Gastrocnemius medialis (tissue), 4 donors: ENCODE measurements at regions not wholly inside any gene's neighbourhood (a gene's known extent, or its start where the extent isn't known, plus 50 kb on each side); places are given as distances from the start of the nearest gene placed in this dataset.

ENCODE experiments used
- ATAC-seq, 2 donors: fragments of 150-250 bp; one replicate each; pipeline ENCODE4 v1.9.1; 2016
- DNase-seq, 2 donors: peaks; one replicate each; pipeline ENCODE4 v3.0.0-alpha.2; 2019
- H3K27ac ChIP-seq, 4 donors: fragments of 200-600 bp; sonication (generic); 1 replicate in 1 of 4; 2 replicates in 3 of 4; pipeline ENCODE4 v1.5.1; 2016 to 2018; ENCODE audit warnings: mild to moderate bottlenecking in 2 of 4, moderate library complexity in 1 of 4
- H3K27me3 ChIP-seq, 3 donors: fragments of 200-600 bp; sonication (generic) in 2 of 3; 1 replicate in 1 of 3; 2 replicates in 2 of 3; pipeline versions ENCODE4 v1.5.1 to v1.6.0; 2016 to 2019; ENCODE audit warnings: mild to moderate bottlenecking in 1 of 3, moderate library complexity in 1 of 3
- H3K36me3 ChIP-seq, 2 donors: fragments of 200-600 bp; sonication (generic) in 1 of 2; one replicate each; pipeline ENCODE4 v1.5.1; 2017 to 2018
- H3K4me1 ChIP-seq, 2 donors: fragments of 200-600 bp; sonication (generic) in 1 of 2; one replicate each; pipeline ENCODE4 v1.5.1; 2016 to 2017; ENCODE audit warnings: mild to moderate bottlenecking in 2 of 2
- H3K4me3 ChIP-seq, 4 donors: fragments of 200-600 bp; sonication (generic) in 3 of 4; 1 replicate in 1 of 4; 2 replicates in 3 of 4; pipeline ENCODE4 v1.5.1; 2016 to 2019; ENCODE audit warnings: mild to moderate bottlenecking in 2 of 4
- H3K9me3 ChIP-seq, 3 donors: fragments of 200-600 bp; sonication (generic) in 2 of 3; 1 replicate in 1 of 3; 2 replicates in 2 of 3; pipeline ENCODE4 v1.5.1; 2016 to 2019
- POLR2A ChIP-seq, 2 donors: fragments of 450-650 bp; IDR thresholded peaks; one replicate each; pipeline ENCODE4 v1.6.1; 2017; ENCODE audit warnings: antibody characterized with exemption in 2 of 2, mild to moderate bottlenecking in 2 of 2, moderate library complexity in 2 of 2
- in situ Hi-C, 4 donors: fragments of 200-750 bp; cut with MboI; loops; one replicate each; pipeline versions ENCODE4 v1.15.0 to v1.8.0; 2017; ENCODE audit warnings: low sequenced_read_pairs in 4 of 4
- intact Hi-C: fragments of 100-400 bp; cut with DNase I; formaldehyde crosslinking; loops from one replicate; pipeline ENCODE4 v1.15.1; 2023; ENCODE audit warnings: low total_unique reads
- TF ChIP-seq, protein P1 (sequence below), 5 experiments: fragments of 450-650 bp in 3 of 5; fragments of 200-600 bp in 2 of 5; sonication (generic) in 2 of 5; IDR thresholded peaks in 4 of 5; conservative IDR thresholded peaks in 1 of 5; 1 replicate in 4 of 5; 2 replicates in 1 of 5; pipeline ENCODE4 v1.5.1; 2016 to 2019; ENCODE audit warnings: antibody characterized with exemption in 5 of 5, mild to moderate bottlenecking in 3 of 5, moderate library complexity in 3 of 5

DNA sequence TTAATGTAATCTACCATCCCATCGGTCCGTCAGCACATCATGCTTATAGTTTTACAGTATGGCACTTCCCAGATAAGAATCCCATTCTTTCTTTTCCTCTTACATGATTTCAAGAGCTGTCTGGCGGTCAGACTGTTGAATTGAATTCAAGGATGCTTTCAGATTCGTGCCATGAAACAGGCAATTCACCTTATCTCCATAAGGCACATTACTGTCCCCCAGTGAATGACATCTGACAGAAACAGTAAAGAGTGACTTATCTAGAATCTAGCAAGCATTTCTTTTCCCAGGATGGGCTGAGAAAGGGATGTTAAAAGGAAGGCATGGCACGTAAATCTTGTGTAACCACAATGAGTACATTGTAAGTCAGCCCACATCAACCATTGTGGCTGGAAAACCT lies 61.1 kb upstream of the SEM1 start:
- no peaks in the 10 kb centered on the region for H3K4me1 ChIP-seq
- no peak overlapping the region for H3K27ac ChIP-seq
- ATAC-seq, result no peak
- no peaks in the 10 kb centered on the region for H3K27me3 ChIP-seq
- TF ChIP-seq, protein P1, sequence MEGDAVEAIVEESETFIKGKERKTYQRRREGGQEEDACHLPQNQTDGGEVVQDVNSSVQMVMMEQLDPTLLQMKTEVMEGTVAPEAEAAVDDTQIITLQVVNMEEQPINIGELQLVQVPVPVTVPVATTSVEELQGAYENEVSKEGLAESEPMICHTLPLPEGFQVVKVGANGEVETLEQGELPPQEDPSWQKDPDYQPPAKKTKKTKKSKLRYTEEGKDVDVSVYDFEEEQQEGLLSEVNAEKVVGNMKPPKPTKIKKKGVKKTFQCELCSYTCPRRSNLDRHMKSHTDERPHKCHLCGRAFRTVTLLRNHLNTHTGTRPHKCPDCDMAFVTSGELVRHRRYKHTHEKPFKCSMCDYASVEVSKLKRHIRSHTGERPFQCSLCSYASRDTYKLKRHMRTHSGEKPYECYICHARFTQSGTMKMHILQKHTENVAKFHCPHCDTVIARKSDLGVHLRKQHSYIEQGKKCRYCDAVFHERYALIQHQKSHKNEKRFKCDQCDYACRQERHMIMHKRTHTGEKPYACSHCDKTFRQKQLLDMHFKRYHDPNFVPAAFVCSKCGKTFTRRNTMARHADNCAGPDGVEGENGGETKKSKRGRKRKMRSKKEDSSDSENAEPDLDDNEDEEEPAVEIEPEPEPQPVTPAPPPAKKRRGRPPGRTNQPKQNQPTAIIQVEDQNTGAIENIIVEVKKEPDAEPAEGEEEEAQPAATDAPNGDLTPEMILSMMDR (IDR thresholded peaks at IDR 0.05 in 4 of 5, conservative IDR thresholded peaks at IDR 0.05 in 1 of 5), result no peak
- no peak for TF ChIP-seq POLR2A (IDR thresholded peaks at IDR 0.05)
- intact Hi-C loops (no loop called here), in situ Hi-C loops (no loop called here)
- H3K4me3 ChIP-seq, result no peak overlapping the region
- H3K9me3 ChIP-seq, result no peaks in the 10 kb centered on the region
- no peaks in the 10 kb centered on the region for H3K36me3 ChIP-seq
- DNase-seq, result no peak

DNA sequence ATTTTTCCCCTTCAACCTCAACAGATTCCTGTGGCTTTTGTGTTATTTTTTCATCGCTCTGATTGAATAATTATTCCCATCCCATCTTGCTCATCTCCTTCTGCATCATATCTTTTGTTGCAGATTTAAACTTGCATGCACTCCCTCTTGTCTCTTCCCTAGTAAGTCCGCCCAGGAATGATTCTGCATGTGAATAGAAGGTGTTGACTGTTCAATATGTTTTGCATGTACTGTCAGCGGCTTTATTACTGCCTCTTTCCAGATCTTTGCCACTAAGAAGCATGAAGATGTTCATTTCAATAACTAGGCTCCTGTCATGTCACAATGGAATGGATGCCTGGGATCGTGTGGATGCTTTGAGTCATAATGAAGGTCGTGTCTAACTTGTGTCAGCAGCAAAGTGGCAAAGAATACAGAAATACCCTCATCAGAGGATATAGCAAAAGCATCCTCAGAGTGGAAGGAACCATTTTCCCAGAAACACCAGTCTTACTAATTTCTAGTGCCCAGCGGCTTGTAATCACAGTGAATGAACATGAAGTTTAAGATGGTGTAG lies 62.6 kb upstream of the SEM1 start:
- H3K4me3 ChIP-seq, result no peak overlapping the region
- intact Hi-C loops (no loop called here), in situ Hi-C loops (no loop called here)
- H3K27ac ChIP-seq, result no peak overlapping the region
- DNase-seq (no peak), ATAC-seq (no peak)
- no peaks in the 10 kb centered on the region for H3K36me3 ChIP-seq
- H3K4me1 ChIP-seq, result no peaks in the 10 kb centered on the region
- H3K27me3 ChIP-seq, result no peaks in the 10 kb centered on the region
- no peak for TF ChIP-seq POLR2A (IDR thresholded peaks at IDR 0.05)
- H3K9me3 ChIP-seq, result no peaks in the 10 kb centered on the region

DNA sequence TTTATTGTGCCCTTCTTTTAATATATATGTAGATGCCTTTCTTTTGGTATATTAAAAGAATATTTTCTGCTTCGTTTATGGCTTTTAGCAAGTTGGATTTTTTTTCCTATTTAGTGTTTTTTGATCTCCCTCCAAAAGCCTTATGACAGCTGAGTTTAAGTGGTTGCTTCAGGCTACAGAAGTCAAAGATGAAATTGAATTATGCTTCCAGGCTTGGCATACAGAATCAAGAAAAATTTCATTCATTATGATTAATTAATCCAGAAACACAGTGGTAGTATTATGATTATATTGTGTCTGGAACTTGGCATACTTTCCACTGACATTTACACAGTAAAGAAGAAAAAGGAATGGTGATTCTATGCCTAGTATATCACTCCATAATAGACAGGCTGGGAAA lies 63.8 kb upstream of the SEM1 start:
- Histone ChIP-seq H3K27ac (no peak overlapping the region), H3K9me3 (no peaks in the 10 kb centered on the region), H3K36me3 (no peaks in the 10 kb centered on the region), H3K27me3 (no peaks in the 10 kb centered on the region), H3K4me3 (no peak overlapping the region), H3K4me1 (no peaks in the 10 kb centered on the region)
- TF ChIP-seq, protein P1 (IDR thresholded peaks at IDR 0.05 in 4 of 5, conservative IDR thresholded peaks at IDR 0.05 in 1 of 5), result no peak
- TF ChIP-seq POLR2A (IDR thresholded peaks at IDR 0.05), result no peak
- intact Hi-C loops (no loop called here), in situ Hi-C loops (no loop called here)
- no peak for DNase-seq
- ATAC-seq, result no peak

DNA sequence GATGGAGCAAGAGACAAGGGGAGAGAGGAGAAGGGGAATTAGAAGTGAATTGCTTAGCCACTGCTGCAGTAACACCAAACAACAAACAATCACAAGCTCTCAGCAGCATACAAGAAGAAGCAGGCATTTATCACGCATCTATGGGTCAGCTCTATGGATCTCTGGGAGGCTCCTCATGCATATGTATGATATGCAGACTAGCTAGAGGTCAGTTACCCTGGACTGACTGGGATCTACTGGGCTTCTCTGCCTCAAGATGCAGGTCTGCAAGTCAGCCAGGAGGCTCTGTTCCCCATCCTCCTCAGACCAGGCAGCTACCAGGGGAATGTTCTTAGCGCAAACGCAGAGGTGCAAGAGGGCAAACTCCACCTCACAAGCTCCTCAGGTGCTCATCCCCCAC lies 64.7 kb upstream of the SEM1 start:
- TF ChIP-seq, protein P1 (IDR thresholded peaks at IDR 0.05 in 4 of 5, conservative IDR thresholded peaks at IDR 0.05 in 1 of 5), result no peak
- TF ChIP-seq POLR2A (IDR thresholded peaks at IDR 0.05), result no peak
- Histone ChIP-seq H3K4me3 (no peak overlapping the region), H3K27me3 (no peaks in the 10 kb centered on the region), H3K4me1 (no peaks in the 10 kb centered on the region), H3K27ac (no peak overlapping the region), H3K36me3 (no peaks in the 10 kb centered on the region), H3K9me3 (no peaks in the 10 kb centered on the region)
- DNase-seq, result no peak
- in situ Hi-C loops (no loop called here), intact Hi-C loops (no loop called here)
- no peak for ATAC-seq

DNA sequence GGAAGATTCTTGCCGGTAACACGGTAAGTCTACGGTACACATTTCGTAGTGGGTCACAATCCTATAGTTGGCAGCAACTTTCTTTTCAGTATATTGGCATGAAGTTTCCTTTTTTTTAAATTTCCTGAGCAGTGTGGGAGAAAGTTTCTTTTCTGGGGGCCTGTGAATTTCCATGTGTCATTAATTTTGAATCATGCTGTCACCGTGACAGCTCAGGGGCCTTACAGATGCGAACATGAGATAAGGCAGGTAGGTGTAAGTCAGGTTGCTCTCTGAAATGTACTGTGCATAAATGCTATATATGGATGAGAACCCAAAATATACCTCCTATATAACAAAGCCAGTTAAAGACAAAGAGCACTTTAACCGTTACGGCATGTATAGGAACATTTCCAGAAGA lies 65.4 kb upstream of the SEM1 start:
- in situ Hi-C loops, result no loop called here
- no peaks in the 10 kb centered on the region for H3K36me3 ChIP-seq
- no peaks in the 10 kb centered on the region for H3K9me3 ChIP-seq
- H3K27me3 ChIP-seq, result no peaks in the 10 kb centered on the region
- H3K27ac ChIP-seq, result no peak overlapping the region
- intact Hi-C loops, result no loop called here
- DNase-seq (no peak), ATAC-seq (no peak)
- H3K4me3 ChIP-seq, result no peak overlapping the region
- no peak for TF ChIP-seq POLR2A (IDR thresholded peaks at IDR 0.05)
- TF ChIP-seq, protein P1 (IDR thresholded peaks at IDR 0.05 in 4 of 5, conservative IDR thresholded peaks at IDR 0.05 in 1 of 5), result no peak
- H3K4me1 ChIP-seq, result no peaks in the 10 kb centered on the region
